Gastrocnemius medialis (tissue), 4 donors: ENCODE measurements at regions not wholly inside any gene's neighbourhood (a gene's known extent, or its start where the extent isn't known, plus 50 kb on each side); places are given as distances from the start of the nearest gene placed in this dataset.

ENCODE experiments used
- CTCF ChIP-seq, 5 experiments: fragments of 450-650 bp in 3 of 5; fragments of 200-600 bp in 2 of 5; sonication (generic) in 2 of 5; IDR thresholded peaks in 4 of 5; conservative IDR thresholded peaks in 1 of 5; 1 replicate in 4 of 5; 2 replicates in 1 of 5; pipeline ENCODE4 v1.5.1; 2016 to 2019; ENCODE audit warnings: antibody characterized with exemption in 5 of 5, mild to moderate bottlenecking in 3 of 5, moderate library complexity in 3 of 5
- POLR2A ChIP-seq, 2 donors: fragments of 450-650 bp; IDR thresholded peaks; one replicate each; pipeline ENCODE4 v1.6.1; 2017; ENCODE audit warnings: antibody characterized with exemption in 2 of 2, mild to moderate bottlenecking in 2 of 2, moderate library complexity in 2 of 2

DNA sequence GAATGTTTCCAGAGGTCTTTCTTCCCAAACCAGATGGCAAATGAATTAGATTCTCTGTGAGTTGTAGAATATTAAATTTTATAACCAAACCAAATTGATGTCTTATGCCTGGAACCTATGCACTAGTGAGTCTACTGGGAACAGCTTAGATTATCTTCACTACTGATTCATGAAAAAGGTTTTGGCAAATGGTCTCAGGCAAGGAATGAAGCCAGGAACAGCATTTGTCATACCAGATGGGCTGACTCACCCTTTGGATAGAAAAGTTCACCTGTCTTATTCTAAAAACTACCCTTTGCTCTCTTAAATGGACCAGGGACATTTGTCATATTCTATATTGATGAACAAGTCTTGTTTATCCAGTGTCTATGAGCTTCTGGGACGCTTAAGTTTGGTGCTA, 135.4 kb upstream of the ECI2 start:
- no peak for TF ChIP-seq CTCF (IDR thresholded peaks at IDR 0.05 in 4 of 5, conservative IDR thresholded peaks at IDR 0.05 in 1 of 5)
- TF ChIP-seq POLR2A (IDR thresholded peaks at IDR 0.05), result no peak
